ENCODE measurements at regions not wholly inside any gene's neighbourhood (a gene's known extent, or its start where the extent isn't known, plus 50 kb on each side); places are given as distances from the start of the nearest gene placed in this dataset.
"Not testable (repeated sequence)": the region's sequence is repeated elsewhere in the genome, so short reads cannot be mapped to it uniquely, and the experiment has no call there.

DNA sequence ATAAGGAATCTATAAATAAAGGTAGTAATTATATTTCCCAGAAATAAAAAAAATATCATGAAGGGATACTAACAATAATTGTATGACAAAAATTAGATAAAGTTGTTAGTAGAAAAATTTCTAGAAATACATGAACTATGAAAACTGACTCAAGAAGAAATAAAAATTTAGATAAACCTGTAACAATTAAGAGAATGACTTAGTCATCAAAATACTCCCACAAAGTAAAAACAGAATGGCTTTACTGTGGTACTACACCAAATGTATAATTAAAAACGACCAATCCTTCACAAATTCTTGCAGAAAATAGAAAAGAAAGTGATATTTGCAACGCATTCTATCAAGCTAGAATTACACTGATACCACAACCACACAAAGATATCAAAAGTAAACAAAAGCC is 176.2 kb upstream of the ETV3 start:
- no peak for DNase-seq (ENCODE audit: low read depth)
- no peak overlapping the region for H3K4me3 ChIP-seq (ENCODE audit: low read depth, low read length)
- TF ChIP-seq, protein P1, sequence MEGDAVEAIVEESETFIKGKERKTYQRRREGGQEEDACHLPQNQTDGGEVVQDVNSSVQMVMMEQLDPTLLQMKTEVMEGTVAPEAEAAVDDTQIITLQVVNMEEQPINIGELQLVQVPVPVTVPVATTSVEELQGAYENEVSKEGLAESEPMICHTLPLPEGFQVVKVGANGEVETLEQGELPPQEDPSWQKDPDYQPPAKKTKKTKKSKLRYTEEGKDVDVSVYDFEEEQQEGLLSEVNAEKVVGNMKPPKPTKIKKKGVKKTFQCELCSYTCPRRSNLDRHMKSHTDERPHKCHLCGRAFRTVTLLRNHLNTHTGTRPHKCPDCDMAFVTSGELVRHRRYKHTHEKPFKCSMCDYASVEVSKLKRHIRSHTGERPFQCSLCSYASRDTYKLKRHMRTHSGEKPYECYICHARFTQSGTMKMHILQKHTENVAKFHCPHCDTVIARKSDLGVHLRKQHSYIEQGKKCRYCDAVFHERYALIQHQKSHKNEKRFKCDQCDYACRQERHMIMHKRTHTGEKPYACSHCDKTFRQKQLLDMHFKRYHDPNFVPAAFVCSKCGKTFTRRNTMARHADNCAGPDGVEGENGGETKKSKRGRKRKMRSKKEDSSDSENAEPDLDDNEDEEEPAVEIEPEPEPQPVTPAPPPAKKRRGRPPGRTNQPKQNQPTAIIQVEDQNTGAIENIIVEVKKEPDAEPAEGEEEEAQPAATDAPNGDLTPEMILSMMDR (IDR thresholded peaks at IDR 0.05; ENCODE audit: low read depth, low read length, missing control alignments), result no peak

DNA sequence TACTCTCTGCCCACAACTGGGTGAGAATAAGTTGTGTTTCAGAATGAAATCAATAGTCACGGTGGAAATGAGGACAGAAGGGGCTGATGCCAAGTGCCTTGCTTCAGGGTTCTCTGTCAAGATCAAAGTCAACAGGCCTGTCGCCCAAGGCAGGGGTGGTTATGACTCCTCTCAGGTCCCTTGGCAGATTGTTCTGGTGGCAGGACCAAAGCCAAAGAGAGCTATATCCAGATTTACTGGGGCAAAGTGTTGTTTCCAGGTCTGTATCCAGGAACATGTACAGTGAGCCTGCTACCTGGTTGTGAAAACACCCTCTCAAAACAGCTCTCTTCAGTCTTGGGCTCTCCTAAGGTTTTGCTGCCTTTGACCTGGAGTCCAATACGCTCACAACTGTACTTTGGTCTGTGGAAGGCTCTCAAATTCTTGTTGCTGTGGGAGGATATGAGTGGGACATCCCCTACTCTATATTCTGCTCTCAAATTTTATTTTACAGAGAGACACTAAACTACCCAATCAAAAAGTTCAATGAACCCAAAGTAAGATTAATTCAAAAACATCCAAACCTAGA is 175.1 kb upstream of the ETV3 start:
- TF ChIP-seq, protein P1 (IDR thresholded peaks at IDR 0.05; ENCODE audit: low read depth, low read length, missing control alignments), result no peak
- H3K4me3 ChIP-seq (ENCODE audit: low read depth, low read length), result no peak overlapping the region
- DNase-seq (ENCODE audit: low read depth), result no peak

DNA sequence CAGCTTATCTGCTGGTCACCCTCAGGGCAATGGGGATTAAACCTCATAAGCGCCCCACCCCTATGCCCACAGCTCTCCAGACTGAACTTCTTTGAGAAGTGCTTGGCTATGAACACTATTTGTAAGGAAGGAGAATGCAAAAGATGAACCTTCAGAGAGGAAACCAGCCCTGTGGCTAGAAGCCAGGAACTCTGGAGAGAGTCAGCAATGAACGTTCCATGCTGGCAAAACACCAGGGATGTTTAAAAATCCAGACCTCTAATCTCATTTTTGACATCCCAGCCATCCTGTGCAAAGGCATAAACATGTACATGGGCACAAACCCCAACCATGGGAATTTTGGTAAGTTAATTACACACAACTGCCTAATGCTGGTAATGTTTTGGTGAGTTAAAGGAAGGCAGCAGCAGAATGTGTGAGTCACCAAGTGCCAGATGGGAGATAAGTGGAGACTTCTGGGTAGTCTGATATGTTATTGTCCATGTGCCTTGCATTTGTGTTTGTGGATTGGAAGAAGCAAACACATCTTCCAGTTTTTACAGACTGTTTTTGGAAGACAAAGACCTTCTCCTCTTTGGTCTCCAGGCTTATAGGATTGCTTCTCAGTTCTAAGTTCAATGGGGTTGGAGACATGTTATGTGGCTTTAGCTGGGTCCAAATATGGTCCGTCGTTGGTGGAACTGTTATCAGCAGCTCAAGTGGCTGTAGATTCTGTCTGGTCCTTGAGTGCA is 174.1 kb upstream of the ETV3 start:
- no peak overlapping the region for H3K4me3 ChIP-seq (ENCODE audit: low read depth, low read length)
- DNase-seq (ENCODE audit: low read depth), result no peak
- TF ChIP-seq, protein P1 (IDR thresholded peaks at IDR 0.05; ENCODE audit: low read depth, low read length, missing control alignments), result no peak

DNA sequence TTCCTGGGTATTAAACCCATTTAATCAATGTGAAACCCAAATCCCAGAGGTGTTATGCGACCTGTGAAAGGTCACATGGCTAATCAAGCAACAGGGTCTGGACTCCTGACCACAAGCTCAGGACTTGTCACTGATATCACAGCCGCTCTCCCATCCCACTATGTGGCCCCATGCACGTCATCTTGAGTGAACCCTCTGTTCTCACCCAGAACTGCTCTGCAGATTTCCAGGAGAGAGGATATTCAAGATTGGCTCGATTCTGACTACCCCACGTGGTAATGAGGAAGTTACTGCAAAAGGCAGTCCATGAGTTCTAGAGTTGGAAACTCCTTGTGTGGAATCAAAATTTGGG is 173.5 kb upstream of the ETV3 start:
- TF ChIP-seq, protein P1 (IDR thresholded peaks at IDR 0.05; ENCODE audit: low read depth, low read length, missing control alignments), result no peak
- H3K4me3 ChIP-seq (ENCODE audit: low read depth, low read length), result no peak overlapping the region
- no peak for DNase-seq (ENCODE audit: low read depth)

DNA sequence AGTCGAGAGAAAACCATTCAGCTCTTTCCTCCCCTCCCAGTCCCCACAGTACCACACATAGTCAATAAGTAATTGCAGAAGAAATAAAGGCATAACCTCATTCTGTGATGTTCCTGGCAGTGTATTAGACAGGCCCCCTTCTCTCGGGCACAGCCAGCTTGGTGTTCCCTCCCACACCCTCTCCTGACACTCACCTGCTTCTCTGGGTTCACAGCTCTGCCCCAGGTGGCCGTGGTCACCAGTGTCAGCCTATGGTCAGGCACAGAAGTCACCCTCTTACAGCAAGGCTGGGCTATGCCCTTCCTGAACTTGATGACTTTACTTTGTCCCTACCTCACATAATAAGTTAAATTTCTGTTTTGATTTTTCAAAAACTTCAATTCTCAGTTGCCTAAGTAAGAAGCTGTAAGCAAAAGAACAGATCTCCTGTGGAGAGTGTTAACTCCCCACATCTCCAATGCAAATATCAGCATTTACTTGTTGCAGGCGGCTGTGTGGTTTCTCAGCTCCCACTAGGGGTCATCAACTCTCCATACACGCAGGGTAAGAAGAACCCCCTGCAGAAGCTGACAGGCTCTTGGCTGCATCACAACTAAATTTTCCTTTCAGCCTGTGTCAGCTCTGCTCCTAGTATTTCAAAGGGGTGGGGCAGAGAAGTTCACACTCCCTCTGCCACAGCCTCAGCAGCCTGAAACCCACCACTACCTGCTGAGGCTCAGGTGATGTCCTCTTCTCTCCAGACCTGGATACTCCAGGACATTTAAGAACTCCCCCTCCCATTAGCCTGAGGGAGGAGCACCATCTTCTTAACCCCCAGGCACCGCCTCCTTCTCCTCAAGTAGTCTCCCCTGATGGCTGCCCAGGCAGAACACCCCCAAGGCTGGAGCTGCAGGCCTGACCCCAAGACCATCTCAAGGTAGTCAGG is 172.9 kb upstream of the ETV3 start:
- DNase-seq (ENCODE audit: low read depth), result peak; percentile 16
- TF ChIP-seq, protein P1 (IDR thresholded peaks at IDR 0.05; ENCODE audit: low read depth, low read length, missing control alignments), result peak; percentile 68
- not testable (repeated sequence) for H3K4me3 ChIP-seq (ENCODE audit: low read depth, low read length)

DNA sequence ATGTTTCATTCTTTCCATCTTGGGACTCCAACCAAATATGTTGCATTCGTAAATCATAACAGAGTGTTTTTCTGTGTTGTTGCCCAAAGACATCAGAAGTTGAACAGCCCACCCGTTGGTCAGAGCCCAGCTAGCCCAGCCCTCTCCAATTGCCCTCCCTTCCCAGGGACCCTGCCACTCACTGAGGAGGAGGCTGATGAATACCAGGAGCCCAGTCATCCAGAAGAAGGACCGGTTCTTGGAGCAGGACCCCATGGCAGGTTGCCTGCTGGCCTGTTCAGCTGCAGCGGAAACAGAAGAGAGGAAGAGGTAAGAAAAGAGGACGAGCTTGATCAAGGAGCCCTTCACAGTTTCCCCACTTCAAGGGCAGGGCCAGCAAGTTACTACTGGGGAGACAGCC is 172.2 kb upstream of the ETV3 start:
- no peak overlapping the region for H3K4me3 ChIP-seq (ENCODE audit: low read depth, low read length)
- TF ChIP-seq, protein P1 (IDR thresholded peaks at IDR 0.05; ENCODE audit: low read depth, low read length, missing control alignments), result no peak
- DNase-seq (ENCODE audit: low read depth), result no peak
